HG02798 (cell line): ENCODE measurements at regions not wholly inside any gene's neighbourhood (a gene's known extent, or its start where the extent isn't known, plus 50 kb on each side); places are given as distances from the start of the nearest gene placed in this dataset.
"Not testable (repeated sequence)": the region's sequence is repeated elsewhere in the genome, so short reads cannot be mapped to it uniquely, and the experiment has no call there.

Experiments used
- ATAC-seq: cut with Tn5 transposase; IDR thresholded peaks from one replicate; pipeline ENCODE4 v1.9.1; 2021; ENCODE audit warnings: mild to moderate bottlenecking; ENCODE audit not compliant: unreplicated experiment, poor library complexity

DNA sequence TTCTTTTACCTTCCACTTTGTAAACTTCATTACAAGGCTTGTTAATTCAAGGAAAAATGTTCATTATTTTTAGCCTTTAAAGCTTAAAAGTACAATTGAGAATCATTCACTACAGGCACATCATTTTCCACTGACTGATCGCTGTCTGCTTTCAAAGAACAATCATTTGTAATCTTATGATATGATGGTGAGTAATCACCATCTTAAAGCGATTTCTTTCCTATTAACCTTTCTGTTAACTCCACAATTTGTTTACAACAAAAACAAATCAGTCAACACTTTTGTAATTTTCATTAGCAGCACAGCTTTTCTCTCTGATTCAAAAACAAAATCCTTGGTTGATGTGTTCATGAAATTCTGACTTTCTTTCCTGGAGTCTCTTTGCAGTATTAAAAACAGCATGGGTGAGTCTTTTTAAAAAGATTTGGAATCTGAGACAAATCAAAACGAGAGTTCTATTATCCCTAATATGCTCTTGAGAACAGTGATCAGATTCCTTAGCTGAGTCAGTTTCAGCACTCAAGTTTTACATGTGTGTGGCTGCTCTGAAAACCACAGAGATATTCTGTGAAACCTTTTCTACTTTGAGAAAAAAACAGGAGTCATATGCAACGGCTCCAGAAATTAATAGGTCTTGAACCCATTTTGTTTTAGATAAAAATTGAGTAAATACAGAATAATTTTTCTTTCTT lies 145.8 kb upstream of the TMPRSS15 start:
- no peak for ATAC-seq

- ATAC-seq: no peak
Measured at GRCh38 chr21:18550361-18550760, 146.8 kb upstream of the TMPRSS15 start.

- no peak for ATAC-seq
Measured at GRCh38 chr21:18553786-18554185, 150.2 kb upstream of the TMPRSS15 start.

GRCh38 chr21:18567770-18568169 lies 164.2 kb upstream of the TMPRSS15 start:
- not testable (repeated sequence) for ATAC-seq

- no peak for ATAC-seq
Measured at GRCh38 chr21:18588001-18588662, 184.5 kb upstream of the TMPRSS15 start.

- ATAC-seq: no peak
Measured at GRCh38 chr21:18601146-18601545, 197.6 kb upstream of the TMPRSS15 start.

DNA sequence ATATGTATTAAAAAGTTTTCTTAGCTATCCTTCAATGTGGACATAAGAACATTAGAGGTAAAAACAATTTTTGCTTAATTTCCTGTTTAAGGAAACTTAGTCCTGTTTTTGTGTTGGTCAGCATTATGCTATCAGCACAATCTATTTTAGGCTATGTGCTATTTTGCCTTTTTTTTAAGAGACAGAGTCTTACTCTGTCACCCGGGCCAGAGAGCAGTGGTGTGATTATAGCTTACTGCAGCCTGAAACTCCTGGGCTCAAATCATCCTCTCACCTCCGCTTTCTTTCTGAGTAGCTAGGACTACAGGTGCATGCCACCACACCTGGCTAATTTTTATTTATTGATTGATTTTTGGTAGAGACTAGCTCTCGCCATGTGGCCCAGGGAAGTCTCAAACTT lies 199.1 kb upstream of the TMPRSS15 start:
- ATAC-seq: no peak

DNA sequence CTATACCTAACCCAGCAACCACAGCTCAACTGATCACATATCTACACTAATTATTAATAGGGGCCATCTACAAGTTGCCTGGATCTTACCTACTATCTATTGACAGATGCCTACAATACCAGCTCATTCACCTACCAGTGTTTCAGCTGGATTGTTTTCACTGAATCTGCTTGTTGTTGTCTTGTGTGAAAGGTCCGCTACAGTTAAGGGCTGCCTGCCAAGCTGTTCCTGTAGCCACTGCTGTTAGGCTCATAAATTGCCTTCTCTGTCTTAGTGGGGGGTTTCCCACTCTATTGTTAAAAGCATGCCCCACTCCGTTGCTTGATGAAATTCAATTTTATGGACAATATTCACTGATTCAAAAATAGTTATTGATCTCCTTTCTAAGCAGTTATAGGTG lies 199.7 kb upstream of the TMPRSS15 start:
- no peak for ATAC-seq

DNA sequence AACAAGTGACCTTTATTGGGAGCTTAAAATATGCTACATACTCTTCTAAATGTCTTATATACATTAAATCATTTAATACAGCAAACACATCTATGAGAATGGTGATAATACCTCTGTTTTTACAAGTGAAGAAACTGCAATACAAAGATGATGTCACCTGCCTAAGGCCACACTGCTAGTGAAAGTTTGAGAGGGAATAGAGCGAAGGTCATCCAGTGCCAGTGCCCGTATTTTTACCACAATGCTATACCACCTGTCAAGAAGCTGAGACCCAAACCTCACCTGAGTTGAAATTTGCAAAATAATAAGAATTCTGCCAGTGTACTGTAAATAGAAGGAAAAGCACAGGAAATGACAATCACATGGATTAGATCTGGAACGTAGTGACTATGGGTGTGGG lies 200.4 kb upstream of the TMPRSS15 start:
- ATAC-seq: no peak

DNA sequence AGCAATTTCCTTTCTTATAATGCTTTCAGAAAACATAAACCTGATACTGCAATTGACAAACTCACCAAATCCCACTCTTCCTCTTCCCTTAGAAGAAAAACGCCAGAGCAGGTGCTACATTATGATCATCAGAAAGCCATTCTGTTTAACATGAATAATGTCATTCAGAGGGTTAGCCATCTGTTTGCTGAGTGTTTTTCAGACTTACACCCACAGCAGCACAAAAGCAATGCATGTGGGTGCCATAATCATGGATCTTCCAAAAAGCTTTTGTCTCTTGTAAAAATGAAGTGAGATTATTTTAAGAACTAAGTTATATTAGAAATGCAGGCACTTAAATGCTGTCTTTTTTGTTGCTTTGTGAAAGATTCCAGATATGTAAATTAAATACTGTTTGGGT lies 204.6 kb upstream of the TMPRSS15 start:
- no peak for ATAC-seq

DNA sequence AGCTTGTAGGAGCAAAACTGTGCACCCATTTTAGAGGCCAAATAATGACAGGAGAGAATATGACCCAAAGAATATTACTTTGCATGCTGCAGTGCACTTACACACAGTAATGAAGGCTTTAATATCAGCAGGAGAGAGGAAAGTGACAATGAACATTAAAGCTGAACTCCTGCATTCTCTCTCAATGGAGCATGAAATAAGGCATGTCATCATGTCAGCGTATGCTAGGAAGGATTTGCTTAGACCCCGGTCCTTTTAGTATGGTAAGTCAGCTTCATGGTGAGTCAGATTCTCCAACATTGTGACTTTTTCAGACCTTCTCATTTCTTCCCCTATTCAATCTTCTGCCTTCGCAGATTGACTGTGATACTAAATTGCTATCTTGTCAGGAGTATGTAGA lies 210.7 kb upstream of the TMPRSS15 start:
- ATAC-seq: no peak

- no peak for ATAC-seq
Measured at GRCh38 chr21:18617291-18617690, 213.7 kb upstream of the TMPRSS15 start.

DNA sequence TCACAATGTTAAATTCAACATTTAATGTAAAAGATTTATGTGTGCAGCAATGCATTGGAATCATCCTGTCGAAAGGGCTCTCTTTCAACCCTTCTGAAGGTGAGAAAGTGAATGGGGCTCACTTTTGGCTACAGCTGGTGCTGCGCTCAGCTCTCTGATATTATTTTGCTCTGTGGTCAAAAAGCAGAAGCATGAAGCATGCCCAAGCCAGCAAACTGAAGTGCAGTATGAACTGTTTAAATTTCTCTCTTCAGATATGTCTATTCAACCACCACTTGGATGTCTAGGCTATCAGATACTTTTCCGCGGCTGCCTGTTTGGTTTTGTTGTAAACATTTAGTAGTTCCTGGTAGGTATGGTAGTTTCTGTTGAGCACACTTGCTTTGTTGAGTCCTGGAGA lies 216.9 kb upstream of the TMPRSS15 start:
- ATAC-seq: no peak

DNA sequence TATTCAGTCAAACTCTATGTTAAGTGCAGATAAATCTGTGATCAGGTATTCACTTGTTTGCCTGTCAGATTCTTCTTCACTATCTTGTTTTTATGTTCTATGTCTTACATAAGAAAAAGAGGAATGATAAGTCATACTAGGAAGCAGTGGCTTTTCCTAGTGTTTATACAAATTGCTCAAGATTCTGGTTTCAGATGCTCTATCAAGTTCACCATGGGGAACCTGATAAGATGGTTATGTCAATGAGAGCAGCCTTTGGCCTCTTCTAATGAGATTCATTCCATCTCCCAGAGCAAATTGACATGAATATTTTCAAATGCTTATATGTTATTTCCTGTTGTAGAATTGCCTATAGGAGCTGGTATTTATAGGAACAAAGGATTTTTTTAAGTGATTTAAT lies 218.8 kb upstream of the TMPRSS15 start:
- ATAC-seq: no peak

DNA sequence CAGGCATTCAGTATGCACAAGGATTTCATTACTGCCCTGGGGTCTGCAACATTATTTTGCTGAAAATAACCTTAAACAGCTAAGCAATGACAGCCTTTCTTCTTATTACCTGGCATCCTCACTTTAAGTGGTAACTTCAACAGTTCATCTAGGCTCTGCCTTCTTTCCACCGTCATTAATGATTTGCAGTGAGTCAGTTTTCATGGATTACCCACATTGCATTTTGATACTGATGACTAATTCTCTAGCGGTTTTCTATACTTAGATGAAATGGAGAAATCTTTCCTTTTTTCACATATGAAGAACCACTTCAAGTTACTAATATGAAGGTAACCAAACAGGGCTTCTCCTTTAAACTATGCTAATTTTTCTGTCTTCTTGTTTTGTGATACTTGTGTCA lies 226.9 kb upstream of the TMPRSS15 start:
- ATAC-seq: no peak

DNA sequence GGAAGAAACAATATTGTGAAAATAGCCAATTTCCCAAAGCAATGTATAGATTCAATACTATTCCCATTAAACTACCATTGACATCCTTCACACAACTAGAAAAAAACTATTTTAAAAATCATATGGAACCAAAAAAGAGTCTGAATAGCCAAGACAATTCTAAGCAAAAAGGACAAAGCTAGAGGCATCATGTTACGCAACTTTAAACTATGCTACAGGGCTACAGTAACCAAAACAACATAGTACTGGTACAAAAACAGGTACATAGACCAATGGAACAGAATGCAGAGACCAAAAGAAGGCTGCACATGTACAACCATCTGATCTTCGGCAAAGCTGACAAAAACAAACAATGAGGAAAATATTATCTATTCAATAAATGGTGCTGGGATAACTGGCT lies 233.3 kb upstream of the TMPRSS15 start:
- no peak for ATAC-seq

DNA sequence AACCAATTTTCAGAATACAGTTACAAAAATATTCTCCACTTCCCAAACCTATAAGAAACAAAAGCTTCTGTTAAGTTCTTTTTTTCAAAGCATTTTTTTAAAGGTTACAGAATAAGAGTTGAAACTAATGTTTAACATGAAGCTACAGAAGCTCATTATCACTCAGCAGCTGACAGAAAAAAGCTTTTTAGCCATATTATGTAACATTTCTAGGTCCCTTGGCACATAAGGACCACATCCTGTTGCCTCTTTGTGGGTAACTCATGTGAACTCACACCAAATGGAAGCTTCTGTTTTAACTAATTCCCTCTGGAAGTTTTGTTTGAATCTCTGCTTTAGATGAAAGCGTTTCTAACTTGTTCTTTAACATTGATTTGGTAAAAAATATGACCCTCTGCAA lies 242.5 kb upstream of the TMPRSS15 start:
- ATAC-seq: no peak

- no peak for ATAC-seq
Measured at GRCh38 chr21:18655931-18656330, 252.3 kb upstream of the TMPRSS15 start.

DNA sequence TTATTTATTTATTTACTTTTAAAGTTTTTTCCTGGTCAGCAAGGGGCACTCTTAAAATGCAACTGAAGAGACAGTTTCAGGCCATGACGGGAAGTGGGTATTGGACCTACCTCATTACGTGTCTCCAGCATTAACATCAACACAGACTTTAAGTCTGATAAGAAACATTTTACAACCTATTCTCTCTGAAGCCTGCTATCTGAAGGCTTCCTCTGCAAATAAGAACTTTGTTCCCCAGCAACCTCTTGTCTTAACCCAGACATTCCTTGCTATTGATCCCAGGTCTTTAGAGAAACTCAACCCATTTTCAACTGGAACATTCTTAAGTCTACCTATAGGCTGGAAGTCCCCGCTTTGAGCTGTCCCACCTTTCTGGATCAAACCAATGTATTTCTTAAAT lies 258.3 kb upstream of the TMPRSS15 start:
- ATAC-seq: no peak

GRCh38 chr21:18663663-18664062 lies 260.1 kb upstream of the TMPRSS15 start:
- no peak for ATAC-seq

DNA sequence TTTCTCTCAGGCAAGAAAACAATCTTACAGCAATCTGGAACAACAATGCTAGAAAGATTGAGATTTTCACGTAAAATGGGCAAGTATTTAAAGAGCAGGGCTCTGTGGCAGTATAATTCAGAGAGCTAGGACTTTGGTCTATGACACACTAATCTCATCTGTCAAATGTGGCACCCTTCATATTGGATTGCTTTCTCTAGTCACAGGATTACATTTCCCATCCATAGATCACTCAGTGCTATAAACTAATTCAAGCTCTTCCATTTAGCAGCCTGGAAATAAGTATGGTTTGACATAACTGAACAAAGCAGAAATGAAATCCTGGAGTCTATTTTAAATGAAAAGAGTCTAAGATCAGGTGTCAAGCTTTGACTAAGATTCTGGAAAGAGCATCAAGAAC lies 263.1 kb upstream of the TMPRSS15 start:
- ATAC-seq: no peak

- no peak for ATAC-seq
Measured at GRCh38 chr21:18673789-18674188, 270.2 kb upstream of the TMPRSS15 start.
